ENCODE measurements at regions not wholly inside any gene's neighbourhood (a gene's known extent, or its start where the extent isn't known, plus 50 kb on each side); places are given as distances from the start of the nearest gene placed in this dataset.

DNA sequence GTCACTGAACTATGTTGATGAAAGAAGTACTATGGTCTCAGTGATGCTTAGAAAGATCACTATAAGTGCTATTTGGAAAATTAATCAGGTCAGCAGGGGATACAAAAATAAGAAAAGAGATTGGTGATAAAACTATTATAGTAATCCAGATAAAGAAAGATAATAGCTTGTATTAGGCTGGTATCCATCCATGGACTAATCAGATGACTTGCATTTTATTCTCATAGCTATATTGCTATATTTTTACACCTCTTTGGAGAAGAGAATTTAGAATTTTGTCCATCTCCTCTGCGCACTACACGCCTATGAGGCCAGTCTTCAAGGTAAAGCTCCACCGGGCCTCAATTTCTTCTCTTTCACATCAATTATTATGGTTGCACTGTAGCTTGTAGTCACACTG is 635.1 kb upstream of the DDX18 start:
- H3K4me1 ChIP-seq, result no peaks in the 10 kb centered on the region
- TF ChIP-seq Cebpa-rat (IDR thresholded peaks at IDR 0.05), result no peak
- H3K9me3 ChIP-seq (replicated peaks in 1 of 11), result no peaks in the 10 kb centered on the region
- no peaks in the 10 kb centered on the region for H3K36me3 ChIP-seq
- H3K27ac ChIP-seq, result no peak overlapping the region
- H3K4me3 ChIP-seq, result no peak overlapping the region
- no peaks in the 10 kb centered on the region for H3K27me3 ChIP-seq
- no peaks in the 10 kb centered on the region for H4K20me1 ChIP-seq
- no peak overlapping the region for H3K4me2 ChIP-seq
- H3K9ac ChIP-seq, result no peak overlapping the region

DNA sequence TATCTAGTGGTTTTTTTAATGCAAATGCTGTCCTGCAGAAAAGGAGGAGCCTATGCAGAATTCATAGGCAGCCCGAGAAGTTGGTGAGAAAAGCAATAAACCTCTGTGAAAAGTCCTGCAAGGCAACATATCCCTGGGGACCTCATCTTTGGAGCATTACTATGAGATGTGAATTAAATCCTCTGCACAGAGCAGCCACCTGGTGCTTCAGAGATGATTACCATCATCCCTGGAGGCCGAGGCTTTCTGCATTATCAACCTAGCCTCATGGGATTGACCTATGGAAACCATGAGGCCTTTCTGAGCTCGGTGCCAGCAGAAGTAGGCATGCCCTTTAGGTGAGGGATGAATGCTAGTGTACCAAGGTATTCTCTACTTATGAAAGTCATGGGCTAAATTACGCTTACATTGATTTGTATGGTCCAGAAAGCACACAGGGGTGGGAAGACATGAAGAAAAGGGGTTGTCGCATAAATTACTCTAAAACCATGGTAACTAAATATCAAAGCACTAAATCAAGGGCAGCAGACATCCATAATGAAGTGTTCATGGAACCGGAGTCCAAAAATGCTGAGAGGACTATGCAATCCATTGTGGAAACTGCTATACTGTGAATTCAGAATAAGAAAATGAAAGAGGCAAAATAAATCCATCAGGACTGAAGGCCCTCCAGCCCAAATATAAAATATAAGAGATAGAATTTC is 623.5 kb upstream of the DDX18 start:
- H3K9ac ChIP-seq, result no peak overlapping the region
- H3K27ac ChIP-seq, result no peak overlapping the region
- no peak overlapping the region for H3K4me2 ChIP-seq
- H3K36me3 ChIP-seq, result no peaks in the 10 kb centered on the region
- H4K20me1 ChIP-seq, result no peaks in the 10 kb centered on the region
- no peaks in the 10 kb centered on the region for H3K27me3 ChIP-seq
- no peaks in the 10 kb centered on the region for H3K4me1 ChIP-seq
- no peak for TF ChIP-seq Cebpa-rat (IDR thresholded peaks at IDR 0.05)
- no peak overlapping the region for H3K4me3 ChIP-seq
- no peaks in the 10 kb centered on the region for H3K9me3 ChIP-seq (replicated peaks in 1 of 11)

DNA sequence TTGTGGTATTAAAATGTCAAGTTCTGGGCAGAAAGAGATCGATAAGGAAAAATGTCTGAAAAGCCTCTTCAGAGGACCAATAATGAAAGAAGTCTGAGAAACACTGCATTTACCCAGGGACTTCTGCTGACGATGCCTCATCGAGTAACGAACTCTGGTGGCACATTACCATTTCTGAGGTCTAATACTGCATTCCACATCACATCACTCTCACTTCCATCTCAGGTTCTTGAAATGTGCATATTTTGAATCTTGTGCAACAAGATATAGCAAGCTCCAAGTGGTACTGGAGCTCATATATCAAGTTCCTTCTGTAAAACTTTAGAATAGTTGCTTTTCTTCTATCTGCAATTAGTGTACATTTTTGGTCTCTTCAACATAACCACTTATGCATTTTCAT is 619.1 kb upstream of the DDX18 start:
- no peak overlapping the region for H3K9ac ChIP-seq
- no peaks in the 10 kb centered on the region for H3K36me3 ChIP-seq
- no peak overlapping the region for H3K4me2 ChIP-seq
- TF ChIP-seq Cebpa-rat (IDR thresholded peaks at IDR 0.05), result no peak
- H4K20me1 ChIP-seq, result no peaks in the 10 kb centered on the region
- no peaks in the 10 kb centered on the region for H3K9me3 ChIP-seq (replicated peaks in 1 of 11)
- no peaks in the 10 kb centered on the region; a peak in 1 of 20 replicates for H3K4me1 ChIP-seq
- no peak overlapping the region for H3K4me3 ChIP-seq
- H3K27ac ChIP-seq, result no peak overlapping the region
- no peaks in the 10 kb centered on the region for H3K27me3 ChIP-seq

DNA sequence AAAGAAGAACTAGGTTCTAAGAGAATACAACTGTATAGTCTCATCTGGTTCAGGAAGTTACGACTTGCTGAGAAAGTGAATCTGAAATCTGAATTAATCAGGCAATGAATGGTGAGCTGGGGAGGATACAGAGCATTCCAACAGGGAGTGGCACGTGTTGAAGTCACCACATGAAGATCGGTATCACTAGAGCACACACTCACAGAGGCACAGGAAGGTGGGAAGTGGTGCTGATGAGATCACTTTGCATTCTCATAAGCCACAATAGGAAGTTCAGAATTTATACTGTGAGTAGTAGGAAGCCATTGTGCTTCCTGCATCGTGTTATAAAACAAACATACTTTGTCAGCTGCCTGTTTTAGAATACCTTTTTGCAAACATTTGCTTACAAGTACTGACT is 615.0 kb upstream of the DDX18 start:
- no peaks in the 10 kb centered on the region for H3K9me3 ChIP-seq (replicated peaks in 1 of 11)
- no peaks in the 10 kb centered on the region for H3K36me3 ChIP-seq
- H3K27me3 ChIP-seq, result no peaks in the 10 kb centered on the region
- TF ChIP-seq Cebpa-rat (IDR thresholded peaks at IDR 0.05), result no peak
- H3K4me2 ChIP-seq, result no peak overlapping the region
- H4K20me1 ChIP-seq, result no peaks in the 10 kb centered on the region
- no peak overlapping the region for H3K9ac ChIP-seq
- H3K27ac ChIP-seq, result no peak overlapping the region
- H3K4me1 ChIP-seq, result no peaks in the 10 kb centered on the region; a peak in 1 of 20 replicates
- H3K4me3 ChIP-seq, result no peak overlapping the region

DNA sequence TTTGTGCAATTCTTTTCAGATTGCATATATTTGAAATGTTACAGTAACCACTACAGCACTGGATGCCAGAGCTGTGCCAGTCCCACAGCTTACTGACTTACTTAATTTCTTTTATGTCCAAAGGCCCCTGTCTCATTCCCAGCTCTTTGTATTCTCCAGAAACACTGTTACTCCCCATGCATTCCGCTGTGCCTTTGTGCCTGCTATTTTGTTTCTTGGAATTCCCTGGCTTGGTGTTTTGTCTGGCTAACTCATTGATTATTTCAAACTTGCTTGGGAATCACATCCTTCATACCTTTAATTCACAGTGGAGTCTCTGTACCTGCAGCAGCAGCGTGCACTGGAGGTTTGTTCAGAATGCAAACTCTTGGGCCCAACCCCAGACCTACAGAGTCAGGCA is 601.9 kb upstream of the DDX18 start:
- H4K20me1 ChIP-seq, result no peaks in the 10 kb centered on the region
- no peak overlapping the region for H3K9ac ChIP-seq
- no peak overlapping the region for H3K4me3 ChIP-seq
- no peaks in the 10 kb centered on the region for H3K27me3 ChIP-seq
- peaks cover 0 to 7% (median 0%) of the 10 kb centered on the region in 10 experiments; a peak in 3 of 20 replicates for H3K4me1 ChIP-seq
- no peaks in the 10 kb centered on the region for H3K36me3 ChIP-seq
- no peak overlapping the region for H3K27ac ChIP-seq
- H3K4me2 ChIP-seq, result no peak overlapping the region
- 0 out of 22 replicates have a peak, but pooled peaks cover 0 to 5% (median 0%) of the 10 kb centered on the region in 11 experiments for H3K9me3 ChIP-seq (replicated peaks in 1 of 11)
- TF ChIP-seq Cebpa-rat (IDR thresholded peaks at IDR 0.05), result no peak

DNA sequence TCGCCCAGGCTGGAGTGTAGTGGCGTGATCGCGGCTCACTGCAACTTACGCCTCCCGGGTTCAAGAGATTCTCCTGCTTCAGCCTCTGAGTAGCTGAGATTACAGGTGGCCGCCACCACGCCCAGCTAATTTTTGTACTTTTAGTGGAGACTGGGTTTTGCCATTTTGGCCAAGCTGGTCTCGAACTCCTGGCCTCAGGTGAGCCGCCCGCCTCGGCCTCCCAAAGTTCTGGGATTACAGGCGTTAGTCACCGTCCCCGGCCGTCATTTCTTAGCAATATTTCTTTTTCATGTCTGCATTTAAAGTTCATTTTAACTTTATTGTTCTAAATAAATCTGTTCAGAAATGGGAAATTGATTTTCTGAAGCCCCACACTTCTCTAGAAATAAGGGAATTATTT is 597.3 kb upstream of the DDX18 start:
- Histone ChIP-seq H3K36me3 (no peaks in the 10 kb centered on the region), H3K4me3 (no peak overlapping the region), H4K20me1 (no peaks in the 10 kb centered on the region), H3K9ac (no peak overlapping the region), H3K27me3 (no peaks in the 10 kb centered on the region), H3K4me1 (peaks cover 0 to 7% (median 0%) of the 10 kb centered on the region in 10 experiments; a peak in 3 of 20 replicates), H3K4me2 (no peak overlapping the region), H3K27ac (no peak overlapping the region), H3K9me3 (replicated peaks in 1 of 11) (0 out of 22 replicates have a peak, but pooled peaks cover 0 to 5% (median 0%) of the 10 kb centered on the region in 11 experiments)
- no peak for TF ChIP-seq Cebpa-rat (IDR thresholded peaks at IDR 0.05)

DNA sequence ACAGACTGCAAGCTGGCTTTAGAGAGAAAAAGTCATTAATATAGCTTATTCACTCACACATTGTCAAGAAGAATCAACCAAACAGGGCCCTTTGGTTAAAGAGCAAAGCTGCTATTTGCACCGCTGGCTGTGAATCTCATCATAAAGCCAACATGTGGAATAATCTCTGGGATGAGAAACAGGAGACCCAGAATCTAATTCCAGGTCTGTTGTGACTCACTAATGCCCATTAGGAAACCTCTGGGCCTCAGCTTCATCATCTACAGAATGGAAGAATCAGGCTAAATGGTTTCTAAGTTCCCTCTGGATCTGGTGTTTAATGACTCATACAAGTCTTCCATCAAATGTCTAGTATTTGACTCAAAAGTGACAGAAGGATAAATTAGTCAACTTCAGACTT is 591.7 kb upstream of the DDX18 start:
- Histone ChIP-seq H3K27me3 (no peaks in the 10 kb centered on the region), H3K27ac (no peak overlapping the region), H3K36me3 (no peaks in the 10 kb centered on the region), H3K9me3 (replicated peaks in 1 of 11) (no peaks in the 10 kb centered on the region), H3K4me3 (no peak overlapping the region), H3K4me1 (no peaks in the 10 kb centered on the region), H3K9ac (no peak overlapping the region), H3K4me2 (no peak overlapping the region), H4K20me1 (no peaks in the 10 kb centered on the region)
- no peak for TF ChIP-seq Cebpa-rat (IDR thresholded peaks at IDR 0.05)

DNA sequence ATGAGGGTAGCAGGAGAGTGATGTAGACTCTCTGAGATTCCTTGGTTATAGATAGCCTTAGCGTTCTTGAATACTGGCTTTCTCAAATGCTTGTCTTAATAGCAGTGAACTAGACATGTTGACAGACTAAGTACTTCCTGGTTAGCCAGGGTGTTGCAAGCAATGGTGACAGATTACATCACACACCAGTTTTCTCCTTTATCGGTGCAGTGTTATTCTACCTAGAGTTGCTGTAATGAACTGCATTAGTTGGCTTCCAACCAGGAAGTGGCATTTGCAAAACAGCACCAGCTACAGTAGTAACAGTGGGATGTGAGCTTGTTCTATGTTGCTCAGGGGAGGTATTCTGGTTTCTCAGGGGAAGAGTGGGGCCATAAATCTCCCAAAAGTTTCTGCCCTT is 582.2 kb upstream of the DDX18 start:
- H3K4me3 ChIP-seq, result no peak overlapping the region
- H3K4me2 ChIP-seq, result no peak overlapping the region
- no peak overlapping the region for H3K27ac ChIP-seq
- no peaks in the 10 kb centered on the region for H3K27me3 ChIP-seq
- no peak overlapping the region for H3K9ac ChIP-seq
- no peaks in the 10 kb centered on the region for H3K4me1 ChIP-seq
- no peaks in the 10 kb centered on the region for H4K20me1 ChIP-seq
- peaks cover 0 to 12% (median 0%) of the 10 kb centered on the region in 11 experiments; a peak in 5 of 22 replicates for H3K9me3 ChIP-seq (replicated peaks in 1 of 11)
- no peaks in the 10 kb centered on the region for H3K36me3 ChIP-seq
- no peak for TF ChIP-seq Cebpa-rat (IDR thresholded peaks at IDR 0.05)

DNA sequence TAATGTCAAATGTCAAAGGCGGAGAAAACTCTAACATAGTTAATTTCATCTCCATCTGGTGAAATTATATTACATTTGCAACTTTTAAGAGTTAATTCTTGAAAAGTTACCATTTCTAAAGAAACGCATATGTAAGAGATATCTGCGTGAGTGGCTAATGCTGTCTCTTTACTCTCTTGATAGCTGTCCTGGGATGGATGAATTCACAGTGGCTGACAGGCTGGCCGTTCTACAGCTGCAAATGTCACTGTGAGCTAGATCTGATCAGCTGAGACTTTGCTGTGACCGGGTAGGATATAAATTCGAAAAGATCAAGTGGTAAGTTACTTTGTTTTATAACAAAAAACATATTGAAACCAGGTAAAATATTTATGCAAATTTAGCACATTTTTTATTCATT is 557.1 kb upstream of the DDX18 start:
- Histone ChIP-seq H3K4me3 (no peak overlapping the region), H3K4me2 (no peak overlapping the region), H4K20me1 (no peaks in the 10 kb centered on the region), H3K4me1 (no peaks in the 10 kb centered on the region), H3K36me3 (no peaks in the 10 kb centered on the region), H3K9ac (no peak overlapping the region), H3K9me3 (replicated peaks in 1 of 11) (no peaks in the 10 kb centered on the region), H3K27me3 (no peaks in the 10 kb centered on the region), H3K27ac (no peak overlapping the region)
- TF ChIP-seq Cebpa-rat (IDR thresholded peaks at IDR 0.05), result no peak

DNA sequence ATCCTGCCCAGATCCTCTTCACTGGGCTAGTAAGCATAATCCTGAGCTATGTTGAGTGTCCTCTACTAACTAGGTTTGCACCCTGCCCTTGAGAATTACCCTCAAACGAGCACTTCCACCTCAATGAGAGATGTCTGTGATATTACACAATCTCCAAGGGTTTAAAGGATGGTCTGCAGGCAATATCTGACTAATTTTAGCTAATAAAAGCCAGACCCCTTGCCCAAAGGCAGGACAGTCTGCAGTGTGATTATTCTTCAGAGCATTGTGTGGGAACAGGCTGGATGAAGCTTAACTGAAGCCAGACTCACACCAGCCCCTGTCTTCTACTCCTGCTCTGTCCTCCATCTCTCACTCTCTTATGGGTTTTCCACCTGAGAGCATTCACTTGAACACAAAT is 544.9 kb upstream of the DDX18 start:
- Histone ChIP-seq H3K27ac (no peak overlapping the region), H3K4me1 (no peaks in the 10 kb centered on the region), H3K4me3 (no peak overlapping the region), H3K4me2 (no peak overlapping the region), H3K36me3 (no peaks in the 10 kb centered on the region), H3K27me3 (no peaks in the 10 kb centered on the region), H4K20me1 (no peaks in the 10 kb centered on the region), H3K9me3 (replicated peaks in 1 of 11) (0 out of 22 replicates have a peak, but pooled peaks cover 0 to 2% (median 0%) of the 10 kb centered on the region in 11 experiments), H3K9ac (no peak overlapping the region)
- TF ChIP-seq Cebpa-rat (IDR thresholded peaks at IDR 0.05), result no peak

Measured in BLaER1 treated with 17β-estradiol and CSF1 and Interleukin-3, amounts not matched to agents 10 nM and 100 nM (cell line).